Esophagus muscularis mucosa (tissue), 4 donors: ENCODE measurements at regions not wholly inside any gene's neighbourhood (a gene's known extent, or its start where the extent isn't known, plus 50 kb on each side); places are given as distances from the start of the nearest gene placed in this dataset.

Source experiments
- CTCF ChIP-seq, 3 experiments: fragments of 200-600 bp in 2 of 3; fragments of 450-650 bp in 1 of 3; sonication (generic) in 2 of 3; IDR thresholded peaks; one replicate each; pipeline ENCODE4 v1.5.1; 2017 to 2019; ENCODE audit warnings: antibody characterized with exemption in 3 of 3, mild to moderate bottlenecking in 2 of 3, moderate library complexity in 1 of 3
- EP300 ChIP-seq: sonication (generic); formaldehyde crosslinking; IDR thresholded peaks from one replicate; pipeline ENCODE4 v1.6.1; 2017; ENCODE audit warnings: antibody characterized with exemption
- POLR2A ChIP-seq: fragments of 450-650 bp; IDR thresholded peaks from one replicate; pipeline ENCODE4 v1.6.1; 2017; ENCODE audit warnings: antibody characterized with exemption, moderate library complexity, mild to moderate bottlenecking, low read depth

- TF ChIP-seq POLR2A: no peak
- TF ChIP-seq CTCF (IDR thresholded peaks at IDR 0.05): no peak
- TF ChIP-seq EP300: no peak
Observed at GRCh38 chr5:1949253-1949652, 66.5 kb upstream of the IRX4 start.
